ENCODE measurements at regions not wholly inside any gene's neighbourhood (a gene's known extent, or its start where the extent isn't known, plus 50 kb on each side); places are given as distances from the start of the nearest gene placed in this dataset.
"Not testable (repeated sequence)": the region's sequence is repeated elsewhere in the genome, so short reads cannot be mapped to it uniquely, and the experiment has no call there.

DNA sequence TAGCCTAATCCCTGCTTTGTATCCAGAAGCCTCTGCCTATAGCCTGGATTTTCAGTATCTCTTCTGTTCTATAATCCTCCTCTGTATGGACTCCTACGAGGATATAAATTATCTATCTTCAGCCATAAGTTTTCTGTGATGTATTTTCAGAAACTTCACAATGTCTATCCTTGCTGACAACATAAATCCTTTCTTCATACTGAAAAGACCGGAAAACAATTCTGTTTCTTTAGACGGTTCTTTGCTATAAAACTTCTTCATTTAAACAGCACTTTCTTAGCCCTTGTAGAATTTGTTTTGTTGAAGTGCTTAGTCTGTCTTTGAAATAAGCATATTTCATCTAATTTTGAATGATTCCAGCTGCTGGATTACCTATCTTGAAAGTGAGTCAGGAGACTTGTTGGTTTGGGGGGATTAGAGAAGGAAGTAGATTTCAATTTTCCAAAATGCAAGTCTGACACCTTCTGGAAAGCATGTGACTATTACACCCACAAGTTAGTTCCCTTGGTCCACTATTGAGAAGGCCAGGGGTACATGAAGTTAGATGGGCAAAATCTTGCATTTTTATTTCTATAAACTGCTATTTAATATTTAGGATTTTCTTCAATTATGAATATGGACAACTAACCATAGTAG lies 96.3 kb upstream of the RANBP3L start:
- DNase-seq: no peak
- Histone ChIP-seq H3K36me3 (no peaks in the 10 kb centered on the region), H3K4me3 (replicated peaks in 1 of 3) (no peak overlapping the region), H3K9me3 (no peaks in the 10 kb centered on the region), H3K27ac (no peak overlapping the region), H3K27me3 (no peaks in the 10 kb centered on the region), H3K4me1 (no peaks in the 10 kb centered on the region)
- 77 to 88% methylated on average over 3 of the region's 3 CpGs for WGBS, 2 donors
- intact Hi-C loops (cut with DNase I): no loop called here
- no peak for TF ChIP-seq POLR2A (IDR thresholded peaks at IDR 0.05)
- TF ChIP-seq, protein P1, sequence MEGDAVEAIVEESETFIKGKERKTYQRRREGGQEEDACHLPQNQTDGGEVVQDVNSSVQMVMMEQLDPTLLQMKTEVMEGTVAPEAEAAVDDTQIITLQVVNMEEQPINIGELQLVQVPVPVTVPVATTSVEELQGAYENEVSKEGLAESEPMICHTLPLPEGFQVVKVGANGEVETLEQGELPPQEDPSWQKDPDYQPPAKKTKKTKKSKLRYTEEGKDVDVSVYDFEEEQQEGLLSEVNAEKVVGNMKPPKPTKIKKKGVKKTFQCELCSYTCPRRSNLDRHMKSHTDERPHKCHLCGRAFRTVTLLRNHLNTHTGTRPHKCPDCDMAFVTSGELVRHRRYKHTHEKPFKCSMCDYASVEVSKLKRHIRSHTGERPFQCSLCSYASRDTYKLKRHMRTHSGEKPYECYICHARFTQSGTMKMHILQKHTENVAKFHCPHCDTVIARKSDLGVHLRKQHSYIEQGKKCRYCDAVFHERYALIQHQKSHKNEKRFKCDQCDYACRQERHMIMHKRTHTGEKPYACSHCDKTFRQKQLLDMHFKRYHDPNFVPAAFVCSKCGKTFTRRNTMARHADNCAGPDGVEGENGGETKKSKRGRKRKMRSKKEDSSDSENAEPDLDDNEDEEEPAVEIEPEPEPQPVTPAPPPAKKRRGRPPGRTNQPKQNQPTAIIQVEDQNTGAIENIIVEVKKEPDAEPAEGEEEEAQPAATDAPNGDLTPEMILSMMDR (IDR thresholded peaks at IDR 0.05): peak in 4 of 6 experiments; percentile 11 to 56 (median 50)

DNA sequence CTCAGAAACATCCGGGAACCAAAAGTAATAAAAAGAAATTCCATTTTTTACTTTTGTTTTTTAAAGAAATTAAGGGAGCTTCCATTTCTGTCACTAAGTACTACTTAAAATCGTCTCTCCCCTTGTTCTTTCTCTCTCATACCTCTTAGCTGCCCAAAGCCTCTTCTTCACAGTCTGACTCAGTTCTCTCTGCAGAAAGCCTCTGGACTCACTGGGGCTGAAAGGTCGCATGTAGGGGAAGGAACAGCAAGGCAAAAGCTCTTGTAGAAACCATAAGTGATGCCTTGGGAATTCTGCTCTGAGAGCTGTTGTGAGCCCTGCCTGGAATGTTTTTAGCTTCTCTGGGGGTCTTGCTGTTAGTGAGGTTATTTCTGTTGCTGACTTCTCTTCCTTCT lies 100.8 kb upstream of the RANBP3L start:
- no peak for DNase-seq
- Histone ChIP-seq H3K4me1 (no peaks in the 10 kb centered on the region), H3K27me3 (no peaks in the 10 kb centered on the region), H3K27ac (no peak overlapping the region), H3K4me3 (replicated peaks in 1 of 3) (no peak overlapping the region), H3K9me3 (no peaks in the 10 kb centered on the region), H3K36me3 (no peaks in the 10 kb centered on the region)
- intact Hi-C loops (cut with DNase I): no loop called here
- TF ChIP-seq POLR2A (IDR thresholded peaks at IDR 0.05): no peak
- TF ChIP-seq, protein P1 (IDR thresholded peaks at IDR 0.05): no peak
- 69 to 73% methylated on average over 3 of the region's 3 CpGs for WGBS, 2 donors

DNA sequence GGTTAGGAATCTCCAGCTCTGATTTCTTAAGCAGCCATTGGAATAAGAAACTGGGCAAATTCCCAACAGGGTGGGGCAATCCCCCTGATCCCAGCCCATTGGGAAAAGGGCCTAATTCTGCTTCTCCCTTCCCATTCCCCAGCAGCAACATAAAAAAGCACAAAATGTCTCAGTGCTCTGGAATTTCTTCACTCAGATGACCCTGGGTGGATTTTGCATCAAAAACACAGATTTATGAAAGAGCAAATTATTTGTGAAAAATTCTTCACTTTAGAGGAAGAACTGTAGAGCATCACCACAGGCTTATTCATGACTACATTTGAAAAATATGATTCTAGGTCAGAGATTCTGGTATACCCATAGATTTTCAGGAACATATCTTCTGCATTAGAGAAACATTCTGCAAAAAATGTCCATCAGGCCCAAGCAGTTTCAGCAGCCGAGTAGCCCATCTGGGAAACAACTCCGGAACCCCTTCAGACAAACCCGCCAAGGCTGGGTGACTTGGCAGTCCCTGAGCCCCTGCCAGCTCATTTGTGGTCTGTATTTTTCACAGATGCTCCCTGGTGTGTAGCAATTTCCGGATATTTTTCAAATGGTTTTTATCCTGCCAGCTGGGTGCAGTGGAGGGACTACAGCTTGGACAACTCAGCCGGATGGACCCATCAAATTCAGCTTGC lies 102.1 kb upstream of the RANBP3L start:
- WGBS, 2 donors: 90 to 91% methylated on average over 5 of the region's 5 CpGs
- peak in 1 of 2 donors; percentile 9 for DNase-seq
- Histone ChIP-seq H3K4me1 (no peaks in the 10 kb centered on the region), H3K9me3 (no peaks in the 10 kb centered on the region), H3K27ac (peak overlapping the region in 1 of 3 donors; percentile 49), H3K4me3 (replicated peaks in 1 of 3) (no peak overlapping the region), H3K27me3 (no peaks in the 10 kb centered on the region), H3K36me3 (no peaks in the 10 kb centered on the region)
- no peak for TF ChIP-seq POLR2A (IDR thresholded peaks at IDR 0.05)
- TF ChIP-seq, protein P1 (IDR thresholded peaks at IDR 0.05): no peak
- intact Hi-C loops (cut with DNase I): no loop called here

DNA sequence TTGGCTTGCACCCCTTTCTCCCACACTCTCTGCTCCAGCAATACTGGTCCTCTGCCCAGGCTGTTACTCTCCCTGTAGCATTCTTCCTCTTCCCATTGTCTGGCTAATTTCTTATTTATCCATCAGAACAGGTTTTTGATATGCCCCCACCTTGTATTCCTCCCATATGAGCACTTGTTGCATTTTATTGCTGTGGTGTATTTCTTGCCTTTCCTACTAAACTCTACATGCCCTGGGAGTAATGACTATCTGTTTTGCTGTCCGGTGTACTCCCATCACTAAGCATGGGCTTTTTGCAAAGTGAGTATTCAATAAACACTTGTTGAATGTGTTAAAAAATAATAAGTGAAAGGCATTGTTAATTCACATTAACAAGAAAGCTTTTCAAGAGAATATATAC lies 104.3 kb upstream of the RANBP3L start:
- H3K27me3 ChIP-seq: no peaks in the 10 kb centered on the region
- H3K4me1 ChIP-seq: no peaks in the 10 kb centered on the region
- no peak overlapping the region for H3K4me3 ChIP-seq (replicated peaks in 1 of 3)
- 93 to 97% methylated on average over 1 of the region's 1 CpG for WGBS, 2 donors
- intact Hi-C loops (cut with DNase I): no loop called here
- no peaks in the 10 kb centered on the region for H3K9me3 ChIP-seq
- no peak for TF ChIP-seq POLR2A (IDR thresholded peaks at IDR 0.05)
- TF ChIP-seq, protein P1 (IDR thresholded peaks at IDR 0.05): no peak
- DNase-seq: no peak
- no peak overlapping the region for H3K27ac ChIP-seq
- no peaks in the 10 kb centered on the region for H3K36me3 ChIP-seq

DNA sequence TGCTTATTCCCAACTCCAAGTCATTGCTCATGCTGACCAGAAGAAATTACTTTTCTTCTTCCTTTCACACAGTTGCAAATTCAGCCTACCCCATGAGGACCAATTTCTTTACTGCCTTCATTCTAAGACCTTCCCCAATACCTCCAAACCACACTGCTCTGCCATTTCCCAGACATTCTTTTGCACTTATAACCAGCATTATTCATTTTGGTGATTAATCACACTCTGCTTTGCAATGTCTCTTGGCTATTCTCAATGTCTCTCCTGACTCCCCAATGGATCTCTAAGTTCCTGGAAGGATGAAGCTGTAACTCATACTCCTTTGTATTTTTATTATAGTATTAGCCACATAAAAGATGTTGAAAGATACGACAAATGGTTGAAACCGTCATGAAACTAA lies 105.7 kb upstream of the RANBP3L start:
- Histone ChIP-seq H3K9me3 (no peaks in the 10 kb centered on the region), H3K27me3 (no peaks in the 10 kb centered on the region), H3K36me3 (no peaks in the 10 kb centered on the region), H3K4me1 (no peaks in the 10 kb centered on the region), H3K4me3 (replicated peaks in 1 of 3) (no peak overlapping the region), H3K27ac (no peak overlapping the region)
- no peak for TF ChIP-seq POLR2A (IDR thresholded peaks at IDR 0.05)
- TF ChIP-seq, protein P1 (IDR thresholded peaks at IDR 0.05): no peak
- no peak for DNase-seq
- 85 to 90% methylated on average over 2 of the region's 2 CpGs for WGBS, 2 donors
- intact Hi-C loops (cut with DNase I): no loop called here

DNA sequence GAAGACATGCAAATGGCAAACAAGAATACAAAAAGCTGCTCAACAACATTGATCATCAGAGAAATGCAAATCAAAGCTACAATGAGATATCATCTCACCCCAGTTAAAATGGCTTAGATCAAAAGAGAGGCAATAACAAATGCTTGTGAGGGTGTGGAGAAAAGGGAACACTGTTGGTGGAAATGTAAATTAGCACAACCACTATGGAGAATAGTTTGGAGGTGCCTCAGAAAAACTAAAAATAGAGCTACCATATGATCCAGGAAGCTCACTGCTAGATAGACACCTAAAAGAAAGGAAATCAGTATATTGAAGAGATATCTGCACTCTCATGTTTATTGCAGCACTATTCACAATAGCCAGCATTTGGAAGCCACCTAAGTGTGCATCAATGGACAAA lies 108.0 kb upstream of the RANBP3L start:
- intact Hi-C loops (cut with DNase I); DNase-seq; H3K27me3 ChIP-seq; H3K4me3 ChIP-seq (replicated peaks in 1 of 3); H3K4me1 ChIP-seq; H3K27ac ChIP-seq; H3K9me3 ChIP-seq; H3K36me3 ChIP-seq: not testable (repeated sequence)

DNA sequence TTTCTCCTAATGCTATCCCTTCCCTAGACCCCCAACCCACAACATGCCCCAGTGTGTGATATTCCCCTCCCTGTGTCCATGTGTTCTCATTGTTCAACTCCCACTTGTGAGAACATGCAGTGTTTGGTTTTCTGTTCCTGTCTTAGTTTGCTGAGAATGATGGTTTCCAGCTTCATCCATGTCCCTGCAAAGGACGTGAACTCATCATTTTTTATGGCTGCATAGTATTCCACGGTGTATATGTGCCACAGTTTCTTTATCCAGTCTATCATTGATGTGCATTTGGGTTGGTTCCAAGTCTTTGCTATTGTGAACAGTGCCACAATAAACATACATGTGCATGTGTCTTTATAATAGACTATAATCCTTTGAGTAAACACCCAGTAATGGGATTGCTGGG lies 109.0 kb upstream of the RANBP3L start:
- H3K4me3 ChIP-seq (replicated peaks in 1 of 3); intact Hi-C loops (cut with DNase I); H3K4me1 ChIP-seq; H3K9me3 ChIP-seq; H3K36me3 ChIP-seq; DNase-seq; H3K27ac ChIP-seq; H3K27me3 ChIP-seq: not testable (repeated sequence)
- 93 to 94% methylated on average over 2 of the region's 2 CpGs for WGBS, 2 donors

Measured in thyroid gland (tissue), 4 donors.